IgD-negative memory B cell (primary cell): ENCODE measurements at regions not wholly inside any gene's neighbourhood (a gene's known extent, or its start where the extent isn't known, plus 50 kb on each side); places are given as distances from the start of the nearest gene placed in this dataset.

Experiments
- H3K27ac Mint-ChIP-seq, 3 donors: one replicate each; pipeline ENCODE4 v1.8.0; 2020 to 2022; ENCODE audit warnings: mild to moderate bottlenecking in 3 of 3, mixed read lengths in 3 of 3, moderate library complexity in 1 of 3
- H3K27me3 Mint-ChIP-seq: one replicate; pipeline ENCODE4 v1.8.0; 2021; ENCODE audit warnings: mixed read lengths
- H3K36me3 Mint-ChIP-seq: one replicate; pipeline ENCODE4 v1.8.0; 2020; ENCODE audit warnings: mild to moderate bottlenecking, mixed read lengths
- H3K4me1 Mint-ChIP-seq, 3 donors: one replicate each; pipeline ENCODE4 v1.8.0; 2020 to 2022; ENCODE audit warnings: mixed read lengths in 3 of 3, mild to moderate bottlenecking in 1 of 3
- H3K4me3 Mint-ChIP-seq, 4 donors: one replicate each; pipeline ENCODE4 v1.8.0; 2020 to 2022; ENCODE audit warnings: mild to moderate bottlenecking in 4 of 4, mixed read lengths in 4 of 4, moderate library complexity in 3 of 4
- H3K9me3 Mint-ChIP-seq, 3 donors: one replicate each; pipeline ENCODE4 v1.8.0; 2020 to 2021; ENCODE audit warnings: mixed read lengths in 3 of 3, mild to moderate bottlenecking in 1 of 3

DNA sequence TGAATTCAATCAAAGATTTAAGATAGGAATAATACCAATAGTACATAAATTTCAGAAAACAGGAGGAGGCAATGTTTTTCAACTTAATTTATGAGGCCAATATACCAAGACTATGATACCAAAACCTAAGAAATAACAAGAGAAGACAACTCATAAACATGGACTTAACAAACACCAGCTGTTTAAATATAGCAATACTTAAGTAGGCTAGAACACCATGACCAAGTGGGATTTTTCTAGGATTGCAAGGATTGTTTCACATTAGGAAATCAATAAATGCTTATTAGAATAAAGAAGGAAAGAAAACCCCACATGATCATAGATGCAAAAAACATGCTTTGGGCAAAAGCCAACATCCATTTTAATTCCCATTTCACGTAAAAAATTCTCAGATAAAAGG, 355.1 kb downstream of the EPM2A start:
- peaks cover 2% of the 10 kb centered on the region for H3K36me3 Mint-ChIP-seq
- H3K4me3 Mint-ChIP-seq = no peak overlapping the region
- no peak overlapping the region for H3K27ac Mint-ChIP-seq
- peaks cover 5 to 7% (median 5%) of the 10 kb centered on the region in 3 donors for H3K9me3 Mint-ChIP-seq
- H3K4me1 Mint-ChIP-seq = no peaks in the 10 kb centered on the region
- H3K27me3 Mint-ChIP-seq = no peaks in the 10 kb centered on the region

DNA sequence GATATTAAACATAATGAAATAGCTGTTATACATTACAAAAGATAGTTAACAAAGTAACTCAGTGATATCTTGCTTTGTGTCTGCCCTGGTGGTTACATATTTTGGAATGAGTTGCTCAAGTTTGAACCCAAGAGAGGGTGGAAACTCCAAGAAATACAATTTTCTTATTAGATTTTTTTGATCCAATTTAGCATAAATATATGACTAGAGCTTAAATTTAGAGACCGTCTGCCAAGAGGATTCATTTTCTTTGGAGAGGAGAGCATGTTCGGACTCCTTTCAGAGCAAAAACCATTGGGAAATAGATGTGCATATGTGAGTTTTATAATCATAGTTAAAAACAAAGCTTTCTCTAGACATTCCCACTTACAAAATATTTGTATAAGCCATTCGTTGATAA, 353.4 kb downstream of the EPM2A start:
- Mint-ChIP-seq H3K4me1 (no peaks in the 10 kb centered on the region), H3K4me3 (no peak overlapping the region), H3K27ac (no peak overlapping the region), H3K27me3 (no peaks in the 10 kb centered on the region), H3K9me3 (peaks cover 5 to 7% (median 5%) of the 10 kb centered on the region in 3 donors), H3K36me3 (no peaks in the 10 kb centered on the region)

DNA sequence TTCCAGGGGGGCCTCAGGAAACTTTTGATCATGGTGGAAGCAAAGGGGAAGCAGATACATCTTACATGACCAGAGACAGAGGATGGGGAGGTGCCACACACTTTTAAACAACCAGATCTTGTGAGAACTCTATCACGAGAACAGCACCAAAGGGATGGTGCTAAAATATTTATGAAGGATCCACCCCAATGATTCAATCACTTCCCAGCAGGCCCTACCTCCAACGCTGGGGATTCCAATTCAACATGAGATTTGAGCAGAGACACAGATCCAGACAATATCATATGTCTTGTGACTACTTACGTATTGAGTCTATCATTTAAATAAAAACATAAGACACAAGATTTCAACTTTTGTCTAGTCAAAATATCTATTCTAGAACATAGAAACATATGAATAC, 351.9 kb downstream of the EPM2A start:
- Mint-ChIP-seq H3K9me3 (no peaks in the 10 kb centered on the region), H3K4me1 (no peaks in the 10 kb centered on the region), H3K36me3 (no peaks in the 10 kb centered on the region), H3K4me3 (no peak overlapping the region), H3K27ac (no peak overlapping the region), H3K27me3 (no peaks in the 10 kb centered on the region)

DNA sequence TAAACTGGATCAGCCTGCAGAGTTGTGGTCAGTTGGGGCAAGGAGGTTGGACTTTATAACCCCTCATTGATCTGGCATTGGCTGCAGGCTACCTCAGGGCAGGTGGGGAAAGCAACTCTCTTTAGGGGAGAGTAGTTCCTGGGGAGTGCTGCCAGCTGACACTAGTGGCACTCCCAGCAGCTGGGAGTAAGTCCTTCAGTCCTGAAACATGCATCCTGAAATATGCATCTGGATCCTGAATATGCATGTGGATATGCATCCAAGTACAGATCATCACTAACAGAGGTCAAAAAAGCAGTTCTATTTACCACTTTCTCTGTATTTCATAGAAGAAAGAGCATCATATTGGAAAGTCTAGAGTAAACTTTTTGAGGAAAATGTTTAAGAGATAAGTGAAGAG, 350.8 kb downstream of the EPM2A start:
- Mint-ChIP-seq H3K4me1 (no peaks in the 10 kb centered on the region), H3K9me3 (peaks cover 0 to 4% (median 0%) of the 10 kb centered on the region in 3 donors), H3K27ac (no peak overlapping the region), H3K27me3 (no peaks in the 10 kb centered on the region), H3K36me3 (no peaks in the 10 kb centered on the region), H3K4me3 (no peak overlapping the region)

DNA sequence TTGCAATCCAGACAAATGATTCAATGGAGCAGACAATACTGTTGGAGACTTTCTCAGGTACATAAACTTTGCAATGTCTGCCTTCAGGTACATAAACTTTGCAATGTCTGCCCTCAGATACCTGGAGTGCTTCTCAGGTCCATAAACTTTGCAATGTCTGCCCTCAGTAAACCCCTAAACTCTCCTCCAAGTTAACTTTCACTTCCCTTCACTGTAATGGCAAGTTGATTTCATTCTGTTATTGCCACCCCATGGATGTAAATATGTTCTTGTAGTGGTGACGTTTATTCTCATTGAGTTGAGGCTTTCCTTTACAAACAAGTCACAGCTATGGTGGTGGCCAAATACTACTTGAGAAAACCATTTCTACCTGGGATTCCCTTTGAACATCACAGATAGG, 338.8 kb downstream of the EPM2A start:
- Mint-ChIP-seq H3K27me3 (peaks cover 1% of the 10 kb centered on the region), H3K27ac (no peak overlapping the region), H3K9me3 (no peaks in the 10 kb centered on the region), H3K4me3 (no peak overlapping the region), H3K36me3 (no peaks in the 10 kb centered on the region), H3K4me1 (no peaks in the 10 kb centered on the region)

DNA sequence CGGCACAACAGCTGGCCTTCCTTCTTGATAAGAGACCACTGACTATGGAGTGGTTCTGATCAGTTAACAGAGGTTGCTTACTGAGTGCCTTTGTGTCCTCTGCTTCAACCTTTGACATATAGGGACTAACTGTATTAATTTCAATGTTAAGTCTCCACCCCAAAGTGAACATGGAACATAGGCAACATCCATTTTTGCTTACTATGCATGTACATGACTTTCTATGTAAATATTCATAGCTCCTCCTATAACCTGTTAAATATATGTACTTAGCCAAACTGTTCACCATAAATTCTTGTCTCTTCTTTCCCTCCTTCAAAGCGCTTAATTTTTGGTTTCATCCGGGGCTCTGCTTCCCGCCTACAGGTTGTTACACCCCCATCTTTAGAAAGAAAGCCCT, 334.8 kb downstream of the EPM2A start:
- no peaks in the 10 kb centered on the region for H3K4me1 Mint-ChIP-seq
- H3K4me3 Mint-ChIP-seq = no peak overlapping the region

DNA sequence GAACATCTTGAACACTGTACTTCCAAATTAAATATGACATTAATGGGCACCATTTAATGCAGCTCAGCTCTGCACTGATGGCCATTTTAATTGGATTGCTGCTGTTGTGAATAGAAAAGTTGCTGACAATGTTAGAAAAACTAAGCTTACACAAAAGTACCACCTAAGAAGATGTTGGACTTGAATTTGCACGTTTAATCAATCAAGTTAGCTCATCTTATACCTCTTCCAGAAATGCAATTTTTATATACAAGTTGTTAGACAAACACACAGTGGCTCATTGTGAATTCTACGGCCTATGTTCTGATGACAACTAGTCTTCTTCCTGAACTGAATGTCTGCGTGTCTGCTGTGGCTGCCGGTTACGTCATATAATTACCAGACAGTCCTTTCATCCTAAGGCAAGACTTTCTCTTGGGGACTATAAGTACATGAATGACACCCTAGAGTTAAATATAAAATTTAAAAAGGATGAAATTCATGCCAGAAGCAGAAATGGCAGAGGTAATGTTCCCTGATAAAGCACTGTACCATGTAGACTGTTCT, 330.2 kb downstream of the EPM2A start:
- H3K4me3 Mint-ChIP-seq = no peak overlapping the region
- H3K4me1 Mint-ChIP-seq = no peaks in the 10 kb centered on the region
- H3K27ac Mint-ChIP-seq = no peak overlapping the region
- peaks cover 1% of the 10 kb centered on the region for H3K27me3 Mint-ChIP-seq
- H3K36me3 Mint-ChIP-seq = no peaks in the 10 kb centered on the region
- no peaks in the 10 kb centered on the region for H3K9me3 Mint-ChIP-seq

More for the DNA sequence above, 334.8 kb downstream of the EPM2A start:
- peaks cover 1% of the 10 kb centered on the region for H3K27me3 Mint-ChIP-seq
- peak overlapping the region in 1 of 3 donors; percentile 47 for H3K27ac Mint-ChIP-seq
- H3K36me3 Mint-ChIP-seq = no peaks in the 10 kb centered on the region
- H3K9me3 Mint-ChIP-seq = no peaks in the 10 kb centered on the region

DNA sequence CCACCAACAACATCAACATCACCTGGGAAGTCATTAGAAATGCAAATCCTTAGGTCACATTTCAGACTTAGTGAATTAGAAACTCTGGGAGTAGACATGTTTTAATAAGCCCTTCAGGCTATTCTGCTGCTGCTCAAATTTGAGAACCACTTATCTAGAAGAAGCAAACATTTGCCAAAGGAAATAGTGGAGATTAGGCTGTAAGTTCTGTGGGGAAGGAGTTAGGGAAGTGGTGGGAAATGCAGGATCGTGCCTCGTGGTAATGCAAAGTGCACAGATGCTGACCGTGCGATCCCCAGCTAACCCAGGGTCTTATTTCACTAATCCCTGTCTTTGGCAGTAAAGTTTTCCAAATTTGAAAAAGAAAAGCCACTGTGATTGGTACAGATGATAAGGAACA, 328.5 kb downstream of the EPM2A start:
- H3K27ac Mint-ChIP-seq = no peak overlapping the region
- no peaks in the 10 kb centered on the region for H3K36me3 Mint-ChIP-seq
- no peaks in the 10 kb centered on the region for H3K9me3 Mint-ChIP-seq
- H3K27me3 Mint-ChIP-seq = no peaks in the 10 kb centered on the region
- H3K4me1 Mint-ChIP-seq = no peaks in the 10 kb centered on the region
- H3K4me3 Mint-ChIP-seq = no peak overlapping the region

DNA sequence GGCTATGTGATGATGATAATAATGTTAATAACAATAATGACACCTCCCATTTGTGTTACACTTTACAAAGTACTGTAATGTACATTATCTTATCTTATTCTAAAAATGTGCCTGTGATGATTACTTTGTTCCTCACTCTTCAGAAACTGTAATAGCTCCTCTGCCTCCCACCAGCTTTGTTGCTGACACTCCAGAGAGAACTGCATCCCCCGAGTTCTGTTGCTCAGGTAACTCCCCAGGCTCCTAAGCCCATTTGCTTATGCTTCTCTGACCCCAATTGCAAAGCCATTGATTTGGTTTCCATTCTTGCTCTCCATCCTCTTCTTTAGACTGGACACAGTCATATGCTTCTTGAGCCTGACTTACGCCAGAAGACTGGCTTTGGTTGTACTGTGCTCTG, 319.7 kb downstream of the EPM2A start:
- Mint-ChIP-seq H3K4me3 (no peak overlapping the region), H3K9me3 (no peaks in the 10 kb centered on the region), H3K36me3 (no peaks in the 10 kb centered on the region), H3K27ac (peak overlapping the region in 1 of 3 donors; percentile 33), H3K4me1 (no peaks in the 10 kb centered on the region), H3K27me3 (peaks cover 2% of the 10 kb centered on the region)

DNA sequence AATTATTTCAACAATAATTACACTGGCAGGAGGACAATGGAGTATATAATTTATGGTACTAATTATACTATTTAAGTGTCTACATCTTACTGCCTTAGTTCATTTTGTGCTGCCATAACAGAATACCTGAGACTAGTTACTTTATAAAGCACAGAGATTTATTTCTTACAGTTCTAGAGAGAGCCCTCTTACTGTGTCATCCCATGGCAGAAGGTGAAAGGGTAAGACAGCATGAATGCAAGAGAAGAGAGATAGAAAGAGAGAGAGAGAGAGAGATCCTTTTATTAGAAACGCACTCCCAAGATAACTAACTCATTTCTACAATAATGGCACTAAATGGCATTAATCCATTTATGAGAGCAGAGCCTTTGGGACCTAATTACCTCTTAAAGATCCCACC, 314.7 kb downstream of the EPM2A start:
- Mint-ChIP-seq H3K9me3 (no peaks in the 10 kb centered on the region), H3K36me3 (no peaks in the 10 kb centered on the region), H3K4me3 (no peak overlapping the region), H3K27me3 (peaks cover 2% of the 10 kb centered on the region), H3K27ac (no peak overlapping the region), H3K4me1 (peaks cover 0 to 1% (median 0%) of the 10 kb centered on the region in 3 donors)

DNA sequence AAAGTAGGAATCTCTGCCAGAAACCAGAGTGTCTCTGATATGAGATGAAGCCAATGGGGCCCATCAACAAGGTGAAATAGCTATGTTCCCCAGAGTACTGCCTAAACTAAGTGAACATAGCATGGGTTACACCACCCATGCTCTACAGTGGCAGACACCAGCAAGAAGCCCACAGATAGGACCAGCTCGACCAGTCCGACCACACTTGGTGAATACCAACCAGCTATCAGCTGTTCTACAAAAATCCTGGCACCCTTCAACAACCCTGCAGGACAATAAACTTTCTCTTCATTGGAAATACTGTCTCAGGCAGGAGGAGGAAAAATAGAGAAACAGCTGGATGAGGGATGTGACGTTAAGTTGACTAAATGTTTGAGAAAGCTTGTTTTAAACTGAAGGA, 311.4 kb downstream of the EPM2A start:
- no peaks in the 10 kb centered on the region for H3K36me3 Mint-ChIP-seq
- H3K4me3 Mint-ChIP-seq = no peak overlapping the region
- no peaks in the 10 kb centered on the region for H3K9me3 Mint-ChIP-seq
- no peak overlapping the region for H3K27ac Mint-ChIP-seq
- peaks cover 0 to 1% (median 0%) of the 10 kb centered on the region in 3 donors for H3K4me1 Mint-ChIP-seq
- H3K27me3 Mint-ChIP-seq = peaks cover 2% of the 10 kb centered on the region

DNA sequence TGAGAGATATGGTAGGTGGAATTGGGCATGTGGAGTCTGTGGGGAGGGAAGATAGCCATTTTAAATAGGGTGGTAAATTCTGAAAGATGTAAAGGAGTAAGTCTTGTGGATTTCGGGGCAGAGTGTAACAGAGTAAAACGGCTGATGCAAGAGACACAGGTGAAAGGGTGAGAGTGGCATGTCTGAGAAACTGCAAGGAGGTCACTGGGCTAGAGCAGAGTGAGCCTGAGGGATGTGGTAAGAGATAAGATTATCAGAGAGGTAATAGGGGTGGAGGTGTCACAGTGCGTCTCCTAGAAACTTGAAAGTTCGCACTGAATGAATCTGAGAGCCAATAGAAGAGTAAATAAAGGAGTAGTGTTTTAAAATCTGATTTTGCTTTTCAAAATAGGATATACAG, 308.1 kb downstream of the EPM2A start:
- H3K9me3 Mint-ChIP-seq = no peaks in the 10 kb centered on the region
- H3K4me3 Mint-ChIP-seq = no peak overlapping the region
- no peaks in the 10 kb centered on the region for H3K27me3 Mint-ChIP-seq
- peaks cover 0 to 3% (median 0%) of the 10 kb centered on the region in 3 donors for H3K4me1 Mint-ChIP-seq
- H3K36me3 Mint-ChIP-seq = no peaks in the 10 kb centered on the region
- no peak overlapping the region for H3K27ac Mint-ChIP-seq

DNA sequence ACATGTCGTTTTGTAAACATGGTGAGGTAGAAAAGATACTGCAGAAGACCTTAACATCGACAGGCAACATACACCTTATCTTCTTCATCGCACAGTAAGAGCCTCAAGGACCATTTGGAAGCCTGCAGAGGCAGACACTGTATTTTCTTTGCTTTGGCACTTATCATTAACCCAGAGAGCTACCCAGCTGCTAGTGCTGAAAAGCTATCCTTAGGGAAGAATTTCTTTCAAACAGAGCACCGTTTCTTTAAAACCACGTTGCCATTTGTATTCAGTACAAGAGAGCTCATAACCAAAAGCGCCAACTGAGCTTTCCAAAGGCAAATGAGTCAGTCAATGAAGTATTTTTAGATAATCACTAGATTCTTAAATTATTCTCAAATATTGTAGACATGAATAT, 306.6 kb downstream of the EPM2A start:
- H3K36me3 Mint-ChIP-seq = no peaks in the 10 kb centered on the region
- no peak overlapping the region for H3K4me3 Mint-ChIP-seq
- H3K27me3 Mint-ChIP-seq = no peaks in the 10 kb centered on the region

DNA sequence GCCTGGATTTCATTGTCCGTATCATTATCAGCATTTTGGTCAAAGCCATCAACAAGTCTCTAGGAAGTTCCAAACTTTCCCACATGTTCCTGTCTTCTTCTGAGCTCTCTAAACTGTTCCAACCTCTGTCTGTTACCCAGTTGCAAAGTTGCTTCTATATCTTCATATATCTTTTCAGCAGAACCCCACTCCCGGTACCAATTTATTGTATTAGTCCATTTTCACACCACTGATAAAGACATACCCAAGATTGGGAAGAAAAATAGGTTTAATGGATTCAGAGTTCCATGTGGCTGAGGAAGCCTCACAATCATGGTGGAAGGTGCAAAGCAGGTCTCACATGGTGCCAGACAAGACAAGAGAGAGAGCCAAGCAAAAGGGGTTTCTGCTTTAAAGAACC, 293.2 kb downstream of the EPM2A start:
- Mint-ChIP-seq H3K9me3 (peaks cover 6 to 28% (median 21%) of the 10 kb centered on the region in 3 donors), H3K4me1 (no peaks in the 10 kb centered on the region), H3K36me3 (peaks cover 4% of the 10 kb centered on the region)

More for the DNA sequence above, 306.6 kb downstream of the EPM2A start:
- no peaks in the 10 kb centered on the region for H3K9me3 Mint-ChIP-seq
- H3K4me1 Mint-ChIP-seq = peaks cover 0 to 1% (median 0%) of the 10 kb centered on the region in 3 donors
- no peak overlapping the region for H3K27ac Mint-ChIP-seq

DNA sequence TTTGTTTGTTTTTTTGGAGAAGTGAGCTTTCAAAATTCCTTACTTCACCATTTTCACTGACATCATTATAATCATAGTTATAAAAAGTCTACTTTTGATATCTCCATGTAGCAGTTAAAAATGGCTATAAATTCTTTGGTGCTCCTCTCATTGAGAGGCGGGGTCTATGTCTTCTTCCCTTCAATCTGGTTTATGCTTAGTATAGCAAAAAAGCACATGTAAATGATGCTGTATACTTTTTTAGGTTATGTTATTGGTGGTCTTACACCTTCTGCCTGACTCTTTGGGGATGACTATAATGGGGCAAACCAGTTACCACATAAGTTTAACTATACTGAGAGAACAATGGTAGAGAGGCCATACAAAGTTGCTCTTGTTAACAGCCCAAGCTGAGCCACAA, 289.6 kb downstream of the EPM2A start:
- Mint-ChIP-seq H3K27me3 (no peaks in the 10 kb centered on the region), H3K36me3 (no peaks in the 10 kb centered on the region), H3K9me3 (peaks cover 6 to 28% (median 22%) of the 10 kb centered on the region in 3 donors), H3K4me3 (no peak overlapping the region), H3K27ac (no peak overlapping the region), H3K4me1 (no peaks in the 10 kb centered on the region)

More for the DNA sequence above, 293.2 kb downstream of the EPM2A start:
- Mint-ChIP-seq H3K4me3 (no peak overlapping the region), H3K27ac (no peak overlapping the region), H3K27me3 (no peaks in the 10 kb centered on the region)

DNA sequence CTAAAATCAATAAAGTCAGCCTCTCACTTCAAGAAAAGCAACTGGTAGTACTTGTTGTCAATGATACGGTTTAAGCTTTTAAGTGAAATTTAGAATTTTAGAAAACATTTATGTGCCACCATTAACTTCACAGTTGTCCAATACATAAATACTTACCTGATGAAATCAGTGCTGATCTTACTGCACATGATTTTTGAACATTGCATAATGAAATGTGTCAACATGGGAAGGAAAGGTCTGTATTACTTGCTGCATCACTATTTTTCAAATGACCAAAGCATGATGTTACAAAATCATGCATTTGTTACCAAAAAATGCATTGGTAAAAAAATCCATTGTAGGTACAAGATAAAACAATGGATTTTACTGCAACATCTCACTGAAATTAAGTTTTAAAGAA, 284.3 kb downstream of the EPM2A start:
- H3K9me3 Mint-ChIP-seq = peaks cover 6 to 16% (median 7%) of the 10 kb centered on the region in 3 donors
- H3K27me3 Mint-ChIP-seq = no peaks in the 10 kb centered on the region
- H3K4me1 Mint-ChIP-seq = no peaks in the 10 kb centered on the region
- H3K4me3 Mint-ChIP-seq = no peak overlapping the region
- no peak overlapping the region for H3K27ac Mint-ChIP-seq
- H3K36me3 Mint-ChIP-seq = peaks cover 2% of the 10 kb centered on the region
